AG09309 (cell line): ENCODE measurements at regions not wholly inside any gene's neighbourhood (a gene's known extent, or its start where the extent isn't known, plus 50 kb on each side); places are given as distances from the start of the nearest gene placed in this dataset.

Source experiments
- DNase-seq: peaks from one replicate; pipeline ENCODE4 v3.0.0-alpha.2; 2010; ENCODE audit warnings: low read depth
- H3K4me3 ChIP-seq: 2 replicates; pipeline ENCODE4 v1.5.1; 2011; ENCODE audit warnings: mild to moderate bottlenecking, low read depth, low read length, moderate library complexity; ENCODE audit not compliant: control insufficient read depth
- CTCF ChIP-seq: IDR thresholded peaks from 2 replicates; pipeline ENCODE4 v1.5.1; 2011; ENCODE audit warnings: mild to moderate bottlenecking, low read depth, low read length, inconsistent platforms; ENCODE audit not compliant: insufficient read depth, control insufficient read depth; ENCODE audit errors: missing control alignments

GRCh38 chr2:238790126-238790832 lies 57.6 kb upstream of the TWIST2 start:
- H3K4me3 ChIP-seq: peak overlapping the region; percentile 6
- TF ChIP-seq CTCF: no peak
- DNase-seq: no peak

GRCh38 chr2:238790833-238791230 lies 57.1 kb upstream of the TWIST2 start:
- H3K4me3 ChIP-seq: peak overlapping the region; percentile 11

GRCh38 chr2:238791354-238791753 lies 56.5 kb upstream of the TWIST2 start:
- DNase-seq: no peak
- no peak for TF ChIP-seq CTCF
- H3K4me3 ChIP-seq: peak overlapping the region; percentile 19

More at GRCh38 chr2:238790833-238791230, 57.1 kb upstream of the TWIST2 start:
- TF ChIP-seq CTCF: no peak
- DNase-seq: no peak

GRCh38 chr2:238793306-238793705 lies 54.6 kb upstream of the TWIST2 start:
- no peak for DNase-seq
- TF ChIP-seq CTCF: no peak
- H3K4me3 ChIP-seq: no peak overlapping the region

- no peak for DNase-seq
- TF ChIP-seq CTCF: no peak
- H3K4me3 ChIP-seq: no peak overlapping the region
Measured at GRCh38 chr2:238793801-238794449, 54.0 kb upstream of the TWIST2 start.

- H3K4me3 ChIP-seq: no peak overlapping the region
- TF ChIP-seq CTCF: no peak
- no peak for DNase-seq
Measured at GRCh38 chr2:238796223-238796885, 51.5 kb upstream of the TWIST2 start.
